SK-N-SH treated with all-trans-retinoic acid at 6 μM for 48 hours (cell line): ENCODE measurements at regions not wholly inside any gene's neighbourhood (a gene's known extent, or its start where the extent isn't known, plus 50 kb on each side); places are given as distances from the start of the nearest gene placed in this dataset.

Experiments
- ATAC-seq: fragments of 200-7000 bp; cut with Tn5 transposase; 3 replicates; pipeline ENCODE4 v1.9.1; 2020; ENCODE audit warnings: mild to moderate bottlenecking, moderate library complexity
- ARNTL ChIP-seq: fragments of 450-650 bp; formaldehyde crosslinking; IDR thresholded peaks from 2 replicates; pipeline ENCODE4 v1.5.0; 2020; ENCODE audit warnings: low read depth, mild to moderate bottlenecking, moderate library complexity, borderline replicate concordance
- BACH2 ChIP-seq: fragments of 250-450 bp; sonication (Bioruptor Pico); IDR thresholded peaks from 2 replicates; pipeline ENCODE4 v1.9.0; 2021; ENCODE audit warnings: mild to moderate bottlenecking, borderline replicate concordance
- ESRRG ChIP-seq: fragments of 250-450 bp; sonication (Bioruptor Pico); IDR thresholded peaks from 2 replicates; pipeline ENCODE4 v1.6.1; 2021; ENCODE audit warnings: mild to moderate bottlenecking
- GLIS3 ChIP-seq: fragments of 250-450 bp; sonication (Bioruptor Pico); IDR thresholded peaks from 2 replicates; pipeline ENCODE4 v1.5.0; 2020; ENCODE audit warnings: mild to moderate bottlenecking, moderate library complexity
- ISL1 ChIP-seq: fragments of 250-450 bp; sonication (Bioruptor Pico); IDR thresholded peaks from 2 replicates; pipeline ENCODE4 v2.1.2; 2022; ENCODE audit warnings: mild to moderate bottlenecking, moderate library complexity
- OSR1 ChIP-seq: fragments of 250-450 bp; sonication (Bioruptor Pico); IDR thresholded peaks from 2 replicates; pipeline ENCODE4 v1.8.0; 2022; ENCODE audit warnings: moderate library complexity, mild to moderate bottlenecking, inconsistent platforms
- POU6F1 ChIP-seq: fragments of 250-450 bp; sonication (Bioruptor Pico); IDR thresholded peaks from 2 replicates; pipeline ENCODE4 v1.8.0; 2021; ENCODE audit warnings: low read depth, mild to moderate bottlenecking, moderate library complexity, borderline replicate concordance
- PPARA ChIP-seq: fragments of 250-450 bp; sonication (Bioruptor Pico); IDR thresholded peaks from 2 replicates; pipeline ENCODE4 v1.5.0; 2020; ENCODE audit warnings: mild to moderate bottlenecking, borderline replicate concordance
- RARB ChIP-seq: fragments of 250-450 bp; sonication (Bioruptor Pico); IDR thresholded peaks from 2 replicates; pipeline ENCODE4 v1.8.0; 2021; ENCODE audit warnings: mild to moderate bottlenecking, moderate library complexity
- SNAI2 ChIP-seq: fragments of 250-450 bp; sonication (Bioruptor Pico); IDR thresholded peaks from 2 replicates; pipeline ENCODE4 v1.5.0; 2020; ENCODE audit warnings: mild to moderate bottlenecking, moderate library complexity
- TOX ChIP-seq: fragments of 250-450 bp; sonication (Bioruptor Pico); IDR thresholded peaks from 2 replicates; pipeline ENCODE4 v1.8.0; 2021; ENCODE audit warnings: mild to moderate bottlenecking, moderate library complexity, borderline replicate concordance
- ZC3H10 ChIP-seq: fragments of 250-450 bp; sonication (Bioruptor Pico); IDR thresholded peaks from 2 replicates; pipeline ENCODE4 v1.5.1; 2021; ENCODE audit warnings: mild to moderate bottlenecking, moderate library complexity
- ZFP3 ChIP-seq: fragments of 250-450 bp; sonication (Bioruptor Pico); IDR thresholded peaks from 2 replicates; pipeline ENCODE4 v1.5.0; 2020; ENCODE audit warnings: mild to moderate bottlenecking, moderate library complexity
- ZNF565 ChIP-seq: fragments of 450-650 bp; formaldehyde crosslinking; conservative IDR thresholded peaks from 2 replicates; pipeline ENCODE4 v1.5.0; 2020; ENCODE audit warnings: low read depth, mild to moderate bottlenecking, moderate library complexity
- ZNF70 ChIP-seq: fragments of 450-650 bp; formaldehyde crosslinking; IDR thresholded peaks from 2 replicates; pipeline ENCODE4 v1.5.0; 2020; ENCODE audit warnings: mild to moderate bottlenecking, moderate library complexity
- ZNF8 ChIP-seq: fragments of 450-650 bp; formaldehyde crosslinking; IDR thresholded peaks from 2 replicates; pipeline ENCODE4 v1.5.0; 2020; ENCODE audit warnings: mild to moderate bottlenecking, moderate library complexity
- TF ChIP-seq, protein P1 (sequence below): fragments of 250-450 bp; sonication (Bioruptor Pico); IDR thresholded peaks from 2 replicates; pipeline ENCODE4 v1.5.1; 2021; ENCODE audit warnings: mild to moderate bottlenecking, moderate library complexity
- TF ChIP-seq, protein P2 (sequence below): fragments of 250-450 bp; sonication (Bioruptor Pico); IDR thresholded peaks from 2 replicates; pipeline ENCODE4 v1.5.1; 2020; ENCODE audit warnings: low read depth, mild to moderate bottlenecking, moderate library complexity
- TF ChIP-seq, protein P3 (sequence below): fragments of 250-450 bp; sonication (Bioruptor Pico); IDR thresholded peaks from 2 replicates; pipeline ENCODE4 v1.8.0; 2020; ENCODE audit warnings: mild to moderate bottlenecking, moderate library complexity, borderline replicate concordance

DNA sequence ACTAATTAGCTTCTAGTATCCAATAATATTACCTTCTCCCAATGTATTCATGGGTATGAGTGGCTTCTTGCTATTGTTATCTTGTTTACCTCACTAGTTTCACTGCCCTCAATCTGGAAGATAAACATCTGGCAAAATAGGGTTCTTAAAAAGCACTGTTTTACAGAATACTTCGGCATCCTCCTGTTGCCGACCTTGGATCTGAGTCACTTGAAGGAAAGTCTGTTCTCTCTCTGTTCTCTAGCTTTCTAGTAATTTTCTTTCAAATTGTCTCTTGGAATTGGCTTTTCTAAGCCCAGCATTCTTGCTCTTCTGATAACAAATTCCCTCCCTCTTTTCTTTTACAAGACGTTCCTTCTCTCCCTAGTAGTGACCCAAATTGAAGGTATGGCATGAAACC is 189.5 kb downstream of the KITLG start:
- no peak for ATAC-seq
- TF ChIP-seq BACH2 (CRISPR knock-in tag) (no peak), ARNTL (CRISPR knock-in tag) (no peak), ZNF565 (CRISPR knock-in tag) (no peak), OSR1 (CRISPR knock-in tag) (no peak), ZNF8 (CRISPR knock-in tag) (no peak), ZFP3 (CRISPR knock-in tag) (no peak), ISL1 (CRISPR knock-in tag) (no peak), RARB (CRISPR knock-in tag) (no peak), ZC3H10 (CRISPR knock-in tag) (no peak), ESRRG (no peak), TOX (CRISPR knock-in tag) (no peak), SNAI2 (CRISPR knock-in tag) (no peak), PPARA (no peak), ZNF70 (no peak), POU6F1 (CRISPR knock-in tag) (no peak)
- TF ChIP-seq, protein P1, sequence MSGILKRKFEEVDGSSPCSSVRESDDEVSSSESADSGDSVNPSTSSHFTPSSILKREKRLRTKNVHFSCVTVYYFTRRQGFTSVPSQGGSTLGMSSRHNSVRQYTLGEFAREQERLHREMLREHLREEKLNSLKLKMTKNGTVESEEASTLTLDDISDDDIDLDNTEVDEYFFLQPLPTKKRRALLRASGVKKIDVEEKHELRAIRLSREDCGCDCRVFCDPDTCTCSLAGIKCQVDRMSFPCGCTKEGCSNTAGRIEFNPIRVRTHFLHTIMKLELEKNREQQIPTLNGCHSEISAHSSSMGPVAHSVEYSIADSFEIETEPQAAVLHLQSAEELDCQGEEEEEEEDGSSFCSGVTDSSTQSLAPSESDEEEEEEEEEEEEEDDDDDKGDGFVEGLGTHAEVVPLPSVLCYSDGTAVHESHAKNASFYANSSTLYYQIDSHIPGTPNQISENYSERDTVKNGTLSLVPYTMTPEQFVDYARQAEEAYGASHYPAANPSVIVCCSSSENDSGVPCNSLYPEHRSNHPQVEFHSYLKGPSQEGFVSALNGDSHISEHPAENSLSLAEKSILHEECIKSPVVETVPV (CRISPR knock-in tag): no peak
- TF ChIP-seq, protein P2, sequence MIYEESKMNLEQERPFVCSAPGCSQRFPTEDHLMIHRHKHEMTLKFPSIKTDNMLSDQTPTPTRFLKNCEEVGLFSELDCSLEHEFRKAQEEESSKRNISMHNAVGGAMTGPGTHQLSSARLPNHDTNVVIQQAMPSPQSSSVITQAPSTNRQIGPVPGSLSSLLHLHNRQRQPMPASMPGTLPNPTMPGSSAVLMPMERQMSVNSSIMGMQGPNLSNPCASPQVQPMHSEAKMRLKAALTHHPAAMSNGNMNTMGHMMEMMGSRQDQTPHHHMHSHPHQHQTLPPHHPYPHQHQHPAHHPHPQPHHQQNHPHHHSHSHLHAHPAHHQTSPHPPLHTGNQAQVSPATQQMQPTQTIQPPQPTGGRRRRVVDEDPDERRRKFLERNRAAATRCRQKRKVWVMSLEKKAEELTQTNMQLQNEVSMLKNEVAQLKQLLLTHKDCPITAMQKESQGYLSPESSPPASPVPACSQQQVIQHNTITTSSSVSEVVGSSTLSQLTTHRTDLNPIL: no peak
- TF ChIP-seq, protein P3, sequence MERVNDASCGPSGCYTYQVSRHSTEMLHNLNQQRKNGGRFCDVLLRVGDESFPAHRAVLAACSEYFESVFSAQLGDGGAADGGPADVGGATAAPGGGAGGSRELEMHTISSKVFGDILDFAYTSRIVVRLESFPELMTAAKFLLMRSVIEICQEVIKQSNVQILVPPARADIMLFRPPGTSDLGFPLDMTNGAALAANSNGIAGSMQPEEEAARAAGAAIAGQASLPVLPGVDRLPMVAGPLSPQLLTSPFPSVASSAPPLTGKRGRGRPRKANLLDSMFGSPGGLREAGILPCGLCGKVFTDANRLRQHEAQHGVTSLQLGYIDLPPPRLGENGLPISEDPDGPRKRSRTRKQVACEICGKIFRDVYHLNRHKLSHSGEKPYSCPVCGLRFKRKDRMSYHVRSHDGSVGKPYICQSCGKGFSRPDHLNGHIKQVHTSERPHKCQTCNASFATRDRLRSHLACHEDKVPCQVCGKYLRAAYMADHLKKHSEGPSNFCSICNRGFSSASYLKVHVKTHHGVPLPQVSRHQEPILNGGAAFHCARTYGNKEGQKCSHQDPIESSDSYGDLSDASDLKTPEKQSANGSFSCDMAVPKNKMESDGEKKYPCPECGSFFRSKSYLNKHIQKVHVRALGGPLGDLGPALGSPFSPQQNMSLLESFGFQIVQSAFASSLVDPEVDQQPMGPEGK (CRISPR knock-in tag): no peak
- TF ChIP-seq, all 23 proteins: peak for 0

DNA sequence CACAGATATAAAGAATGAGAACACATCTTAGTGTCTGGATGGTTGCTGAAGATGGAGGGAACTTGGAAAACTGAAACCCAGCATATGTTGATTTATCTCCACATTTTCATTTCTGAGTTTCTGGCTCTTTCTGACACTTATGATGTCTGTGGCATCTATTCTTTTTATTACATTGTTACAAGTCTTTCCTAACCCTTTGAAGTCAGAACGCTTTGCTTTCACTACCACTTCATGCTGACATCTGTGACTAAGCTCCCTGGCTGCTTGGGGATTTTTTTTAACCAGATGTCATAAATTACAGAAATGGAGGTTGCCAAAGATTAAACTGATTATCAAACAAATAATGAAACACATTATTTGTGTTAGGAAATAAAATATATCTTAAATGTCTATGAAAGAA is 188.7 kb downstream of the KITLG start:
- ATAC-seq: peak; percentile 95
- TF ChIP-seq ISL1 (CRISPR knock-in tag) (peak; percentile 65), ARNTL (CRISPR knock-in tag) (no peak)
- TF ChIP-seq, all 23 proteins: peak for 1

DNA sequence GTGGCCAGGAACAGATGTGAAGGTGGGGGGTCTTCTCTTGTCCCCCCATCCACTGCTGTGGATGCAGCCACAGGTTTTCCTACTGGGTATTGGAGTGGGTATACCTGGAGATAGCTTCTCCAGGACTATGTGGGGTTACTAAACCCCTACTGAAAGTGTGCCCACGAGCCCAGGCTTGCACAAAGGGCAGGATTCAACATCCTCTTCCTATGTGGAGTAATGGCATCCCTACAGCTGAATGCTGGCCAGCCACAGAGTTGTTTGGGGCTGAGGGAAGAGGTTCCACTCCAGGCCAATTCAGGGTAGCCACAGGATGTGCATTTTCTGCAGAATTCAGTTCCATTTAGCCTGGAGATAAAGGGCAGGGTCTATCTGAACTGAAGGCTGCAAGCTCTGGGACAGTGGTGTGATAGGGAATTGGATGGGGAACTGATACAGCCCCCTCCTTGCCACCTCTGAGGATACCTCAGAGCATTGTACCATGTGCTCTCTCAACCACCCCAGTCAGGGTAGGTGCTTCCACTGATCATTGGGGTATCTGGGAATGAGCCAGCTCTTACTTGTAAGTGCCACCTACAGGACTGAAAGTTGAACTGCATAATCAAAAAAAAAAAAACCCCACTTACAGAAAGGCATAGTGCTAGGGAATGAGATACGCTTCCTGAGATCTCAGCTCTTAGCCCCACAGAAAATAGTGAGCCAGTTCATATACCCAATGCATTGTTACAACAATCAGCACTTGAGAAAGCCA is 187.1 kb downstream of the KITLG start:
- ATAC-seq: no peak
- no peak for TF ChIP-seq PPARA
- no peak for TF ChIP-seq POU6F1 (CRISPR knock-in tag)
- TF ChIP-seq GLIS3 (CRISPR knock-in tag): no peak
- TF ChIP-seq ZFP3 (CRISPR knock-in tag): no peak
- TF ChIP-seq, protein P2: no peak
- TF ChIP-seq ZNF70: no peak
- no peak for TF ChIP-seq ZNF565 (CRISPR knock-in tag)
- no peak for TF ChIP-seq SNAI2 (CRISPR knock-in tag)
